LNCaP clone FGC (cell line): ENCODE measurements at regions not wholly inside any gene's neighbourhood (a gene's known extent, or its start where the extent isn't known, plus 50 kb on each side); places are given as distances from the start of the nearest gene placed in this dataset.

ENCODE experiments used
- DNase-seq: peaks from one replicate; pipeline ENCODE4 v3.0.0-alpha.2; 2011; ENCODE audit warnings: low read depth
- H3K4me3 ChIP-seq: 2 replicates; pipeline ENCODE4 v1.5.1; 2011; ENCODE audit warnings: mild to moderate bottlenecking, low read depth, low read length, control low read depth
- CTCF ChIP-seq: IDR thresholded peaks from 2 replicates; pipeline ENCODE4 v1.5.1; 2012; ENCODE audit warnings: mild to moderate bottlenecking; ENCODE audit not compliant: control insufficient read depth, insufficient read depth; ENCODE audit errors: extremely low read depth

- H3K4me3 ChIP-seq = no peak overlapping the region
- no peak for TF ChIP-seq CTCF
- no peak for DNase-seq
Measured at GRCh38 chr2:79210274-79210917, 50.8 kb upstream of the REG3A start.
